Ascending aorta (tissue), 2 donors: ENCODE measurements at regions not wholly inside any gene's neighbourhood (a gene's known extent, or its start where the extent isn't known, plus 50 kb on each side); places are given as distances from the start of the nearest gene placed in this dataset.
"Not testable (repeated sequence)": the region's sequence is repeated elsewhere in the genome, so short reads cannot be mapped to it uniquely, and the experiment has no call there.

Experiments
- DNase-seq, 2 donors: peaks; one replicate each; pipeline ENCODE4 v3.0.0-alpha.2; 2019; ENCODE audit warnings: low spot score in 2 of 2
- H3K27ac ChIP-seq, 2 donors: fragments of 200-600 bp; sonication (generic); one replicate each; pipeline ENCODE4 v1.5.1; 2016 to 2017; ENCODE audit warnings: mild to moderate bottlenecking in 1 of 2
- H3K27me3 ChIP-seq: fragments of 200-600 bp; sonication (generic); one replicate; pipeline ENCODE4 v1.5.1; 2017
- H3K36me3 ChIP-seq, 2 donors: fragments of 200-600 bp; sonication (generic); one replicate each; pipeline ENCODE4 v1.5.1; 2016
- H3K4me1 ChIP-seq, 2 donors: fragments of 200-600 bp; sonication (generic); one replicate each; pipeline ENCODE4 v1.5.1; 2016 to 2017; ENCODE audit warnings: mild to moderate bottlenecking in 1 of 2
- H3K4me3 ChIP-seq, 2 donors: fragments of 200-600 bp; sonication (generic); one replicate each; pipeline ENCODE4 v1.5.1; 2016 to 2017; ENCODE audit warnings: mild to moderate bottlenecking in 1 of 2
- H3K9me3 ChIP-seq, 2 donors: fragments of 200-600 bp; sonication (generic); one replicate each; pipeline ENCODE4 v1.5.1; 2016
- intact Hi-C: fragments of 100-400 bp; cut with DNase I; formaldehyde crosslinking; loops from one replicate; pipeline ENCODE4 v1.15.1; 2023
- TF ChIP-seq, protein P1 (sequence below), 3 experiments: fragments of 200-600 bp in 2 of 3; fragments of 450-650 bp in 1 of 3; sonication (generic) in 2 of 3; IDR thresholded peaks; one replicate each; pipeline ENCODE4 v1.5.1; 2016 to 2019; ENCODE audit warnings: antibody characterized with exemption in 3 of 3, mild to moderate bottlenecking in 1 of 3, moderate library complexity in 1 of 3

DNA sequence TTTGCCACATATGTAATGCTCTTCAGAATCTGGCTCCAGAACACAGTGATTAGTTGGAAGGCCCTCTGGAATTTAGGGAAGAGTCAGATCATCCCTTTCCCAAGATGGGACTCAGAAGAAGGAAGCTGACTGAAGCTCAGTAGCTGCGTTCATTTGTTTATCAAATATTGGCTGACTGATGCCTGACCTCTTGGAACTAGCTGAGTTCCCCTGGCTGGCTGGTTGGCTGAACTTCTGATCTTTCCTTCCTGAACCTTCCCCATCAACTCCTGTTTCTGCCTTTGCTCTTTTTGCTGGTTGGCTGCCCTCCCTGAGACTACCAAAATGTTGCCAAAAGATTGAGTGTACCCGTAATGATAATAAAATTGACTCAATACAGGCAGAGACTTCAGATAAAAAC, 866.5 kb upstream of the INTU start:
- no peak overlapping the region for H3K27ac ChIP-seq
- no peaks in the 10 kb centered on the region for H3K27me3 ChIP-seq
- H3K4me1 ChIP-seq, result peaks cover 0 to 4% of the 10 kb centered on the region in 2 donors
- H3K9me3 ChIP-seq, result no peaks in the 10 kb centered on the region
- TF ChIP-seq, protein P1, sequence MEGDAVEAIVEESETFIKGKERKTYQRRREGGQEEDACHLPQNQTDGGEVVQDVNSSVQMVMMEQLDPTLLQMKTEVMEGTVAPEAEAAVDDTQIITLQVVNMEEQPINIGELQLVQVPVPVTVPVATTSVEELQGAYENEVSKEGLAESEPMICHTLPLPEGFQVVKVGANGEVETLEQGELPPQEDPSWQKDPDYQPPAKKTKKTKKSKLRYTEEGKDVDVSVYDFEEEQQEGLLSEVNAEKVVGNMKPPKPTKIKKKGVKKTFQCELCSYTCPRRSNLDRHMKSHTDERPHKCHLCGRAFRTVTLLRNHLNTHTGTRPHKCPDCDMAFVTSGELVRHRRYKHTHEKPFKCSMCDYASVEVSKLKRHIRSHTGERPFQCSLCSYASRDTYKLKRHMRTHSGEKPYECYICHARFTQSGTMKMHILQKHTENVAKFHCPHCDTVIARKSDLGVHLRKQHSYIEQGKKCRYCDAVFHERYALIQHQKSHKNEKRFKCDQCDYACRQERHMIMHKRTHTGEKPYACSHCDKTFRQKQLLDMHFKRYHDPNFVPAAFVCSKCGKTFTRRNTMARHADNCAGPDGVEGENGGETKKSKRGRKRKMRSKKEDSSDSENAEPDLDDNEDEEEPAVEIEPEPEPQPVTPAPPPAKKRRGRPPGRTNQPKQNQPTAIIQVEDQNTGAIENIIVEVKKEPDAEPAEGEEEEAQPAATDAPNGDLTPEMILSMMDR (IDR thresholded peaks at IDR 0.05), result no peak
- intact Hi-C loops, result no loop called here
- H3K36me3 ChIP-seq, result no peaks in the 10 kb centered on the region
- H3K4me3 ChIP-seq, result no peak overlapping the region
- DNase-seq, result no peak

DNA sequence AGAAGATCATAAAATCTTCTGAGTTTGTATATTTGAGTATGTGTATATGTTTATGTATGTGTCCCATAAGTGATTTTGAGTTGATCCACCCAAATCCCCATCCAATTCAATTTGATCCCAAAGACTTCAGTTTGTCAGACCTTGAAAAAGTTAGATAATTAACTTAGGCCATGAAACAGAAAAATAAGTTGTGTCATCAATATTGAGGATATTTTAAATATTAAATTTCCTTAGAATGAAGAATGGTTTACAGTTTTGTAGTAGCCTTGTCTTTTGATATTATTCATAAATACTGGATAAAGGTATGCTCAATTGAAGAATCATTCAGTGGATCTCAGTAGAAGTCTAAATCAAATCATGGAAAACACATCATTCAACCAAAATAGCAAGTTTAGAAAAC, 864.4 kb upstream of the INTU start:
- Histone ChIP-seq H3K36me3 (no peaks in the 10 kb centered on the region), H3K4me3 (no peak overlapping the region), H3K9me3 (no peaks in the 10 kb centered on the region), H3K27me3 (no peaks in the 10 kb centered on the region), H3K4me1 (peaks cover 0 to 7% of the 10 kb centered on the region in 2 donors), H3K27ac (no peak overlapping the region)
- TF ChIP-seq, protein P1 (IDR thresholded peaks at IDR 0.05), result no peak
- no peak for DNase-seq
- intact Hi-C loops, result no loop called here

DNA sequence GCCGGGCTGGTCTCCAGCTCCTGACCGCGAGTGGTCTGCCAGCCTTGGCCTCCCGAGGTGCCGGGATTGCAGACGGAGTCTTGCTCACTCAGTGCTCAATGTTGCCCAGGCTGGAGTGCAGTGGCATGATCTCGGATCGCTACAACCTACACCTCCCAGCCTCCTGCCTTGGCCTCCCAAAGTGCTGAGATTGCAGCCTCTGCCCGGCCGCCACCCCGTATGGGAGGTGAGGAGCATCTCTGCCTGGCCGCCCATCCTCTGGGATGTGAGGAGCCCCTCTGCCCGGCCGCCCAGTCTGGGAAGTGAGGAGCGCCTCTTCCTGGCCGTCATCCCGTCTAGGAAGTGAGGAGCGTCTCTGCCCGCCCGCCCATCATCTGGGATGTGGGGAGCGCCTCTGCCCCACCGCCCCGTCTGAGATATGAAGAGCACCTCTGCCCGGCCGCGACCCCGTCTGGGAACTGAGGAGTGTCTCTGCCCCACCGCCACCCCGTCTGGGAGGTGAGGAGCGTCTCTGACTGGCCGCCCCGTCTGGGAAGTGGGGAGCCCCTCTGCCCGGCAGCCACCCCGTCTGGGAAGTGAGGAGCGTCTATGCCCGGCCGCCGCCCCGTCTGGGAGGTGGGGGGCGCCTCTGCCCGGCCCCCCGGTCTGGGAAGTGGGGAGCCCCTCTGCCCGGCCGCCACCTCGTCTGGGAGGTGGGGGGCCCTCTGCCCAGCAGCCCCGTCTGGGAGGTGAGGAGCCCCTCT, 861.8 kb upstream of the INTU start:
- H3K27ac ChIP-seq, H3K9me3 ChIP-seq, H3K27me3 ChIP-seq, H3K4me3 ChIP-seq, H3K36me3 ChIP-seq, DNase-seq, H3K4me1 ChIP-seq, intact Hi-C loops: not testable (repeated sequence)

DNA sequence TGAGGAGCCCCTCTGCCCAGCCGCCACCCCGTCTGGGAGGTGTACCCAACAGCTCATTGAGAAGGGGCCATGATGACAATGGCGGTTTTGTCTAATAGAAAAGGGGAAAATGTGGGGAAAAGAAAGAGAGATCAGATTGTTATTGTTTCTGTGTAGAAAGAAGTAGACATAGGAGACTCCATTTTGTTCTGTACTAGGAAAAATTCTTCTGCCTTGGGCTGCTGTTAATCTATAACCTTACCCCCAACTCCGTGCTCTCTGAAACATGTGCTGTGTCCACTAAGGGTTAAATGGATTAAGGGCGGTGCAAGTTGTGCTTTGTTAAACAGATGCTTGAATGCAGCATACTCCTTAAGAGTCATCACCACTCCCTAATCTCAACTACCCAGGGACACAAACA, 861.1 kb upstream of the INTU start:
- intact Hi-C loops, H3K9me3 ChIP-seq: not testable (repeated sequence)

GRCh38 chr4:126772662-126773061, 860.1 kb upstream of the INTU start:
- Histone ChIP-seq H3K9me3 (no peaks in the 10 kb centered on the region), H3K27ac (no peak overlapping the region), H3K4me3 (no peak overlapping the region), H3K4me1 (peaks cover 0 to 4% of the 10 kb centered on the region in 2 donors), H3K27me3 (no peaks in the 10 kb centered on the region), H3K36me3 (no peaks in the 10 kb centered on the region)
- intact Hi-C loops, result no loop called here
- no peak for DNase-seq
- TF ChIP-seq, protein P1 (IDR thresholded peaks at IDR 0.05), result no peak

More for the DNA sequence above, 861.1 kb upstream of the INTU start:
- not testable (repeated sequence) for H3K4me3 ChIP-seq, DNase-seq, H3K4me1 ChIP-seq, H3K27ac ChIP-seq, H3K27me3 ChIP-seq, H3K36me3 ChIP-seq

GRCh38 chr4:126775485-126776106, 857.2 kb upstream of the INTU start:
- Histone ChIP-seq H3K9me3 (no peaks in the 10 kb centered on the region), H3K27ac (no peak overlapping the region), H3K4me1 (peaks cover 0 to 7% of the 10 kb centered on the region in 2 donors), H3K4me3 (no peak overlapping the region), H3K27me3 (no peaks in the 10 kb centered on the region), H3K36me3 (no peaks in the 10 kb centered on the region)
- TF ChIP-seq, protein P1 (IDR thresholded peaks at IDR 0.05), result no peak
- DNase-seq, result no peak
- intact Hi-C loops, result no loop called here
